Activated gamma-delta T cell treated with Interleukin-2 at 50 U/mL for 16 hours (primary cell): ENCODE measurements at regions not wholly inside any gene's neighbourhood (a gene's known extent, or its start where the extent isn't known, plus 50 kb on each side); places are given as distances from the start of the nearest gene placed in this dataset.

Experiments used
- DNase-seq: peaks from one replicate; pipeline ENCODE4 v3.0.0-alpha.2; 2020

- no peak for DNase-seq
Observed at GRCh38 chr13:73607489-73608156, 526.6 kb downstream of the KLF12 start.

- no peak for DNase-seq
Observed at GRCh38 chr13:73603646-73604045, 530.6 kb downstream of the KLF12 start.

GRCh38 chr13:73602295-73602694, 531.9 kb downstream of the KLF12 start:
- DNase-seq = no peak

GRCh38 chr13:73601708-73602107, 532.5 kb downstream of the KLF12 start:
- no peak for DNase-seq

- DNase-seq = no peak
Observed at GRCh38 chr13:73599232-73600128, 534.7 kb downstream of the KLF12 start.

DNA sequence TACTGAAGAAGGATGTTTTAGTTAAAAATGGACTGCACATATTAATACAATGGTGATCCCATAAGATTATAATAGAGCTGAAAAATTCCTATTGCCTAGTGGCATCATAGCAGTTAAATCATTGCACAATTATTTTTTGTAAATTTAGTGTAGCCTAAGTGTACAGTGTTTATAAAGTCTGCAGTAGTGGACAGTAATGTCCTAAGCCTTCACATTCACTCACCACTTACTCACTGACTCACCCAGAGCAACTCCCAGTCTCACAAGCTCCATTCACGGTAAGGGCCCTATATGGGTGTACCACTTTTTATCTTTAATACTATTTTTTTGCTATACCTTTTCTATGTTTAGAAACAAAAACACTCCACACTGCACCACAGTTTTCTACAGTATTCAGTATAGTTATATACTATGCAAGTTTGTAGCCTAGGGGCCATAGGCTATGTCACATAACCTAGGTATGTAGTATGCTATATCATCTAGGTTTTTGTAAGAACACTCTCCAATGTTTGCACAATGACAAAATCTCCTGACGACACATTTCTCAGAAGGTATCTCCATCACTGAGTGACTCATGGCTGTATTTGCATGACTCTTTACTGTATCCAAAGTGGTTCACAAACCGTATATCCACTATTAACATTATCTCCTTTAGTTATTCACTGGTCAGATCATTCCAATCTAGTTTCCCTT, 536.0 kb downstream of the KLF12 start:
- DNase-seq = no peak

DNA sequence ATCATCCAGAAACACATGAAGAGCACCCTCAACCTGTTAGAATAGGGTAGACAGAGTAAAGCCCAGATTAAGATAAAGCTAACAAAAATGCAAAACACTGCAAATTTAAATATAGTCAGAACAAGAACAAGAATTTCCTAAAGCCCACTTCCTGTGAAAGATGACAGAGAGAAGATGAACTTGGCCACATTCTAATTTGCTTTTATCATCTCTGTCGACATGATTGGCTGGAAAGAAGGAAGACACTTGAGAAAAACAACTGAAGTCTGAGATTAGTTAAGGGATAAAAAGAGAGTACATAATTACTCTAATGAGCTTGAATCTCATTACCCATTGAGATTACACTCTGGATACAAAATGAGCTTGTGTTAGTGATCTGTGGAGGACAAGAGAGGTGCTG, 537.6 kb downstream of the KLF5 start:
- DNase-seq = no peak

GRCh38 chr13:73593199-73593765, 534.5 kb downstream of the KLF5 start:
- no peak for DNase-seq

GRCh38 chr13:73591861-73592260, 533.1 kb downstream of the KLF5 start:
- DNase-seq = no peak

DNA sequence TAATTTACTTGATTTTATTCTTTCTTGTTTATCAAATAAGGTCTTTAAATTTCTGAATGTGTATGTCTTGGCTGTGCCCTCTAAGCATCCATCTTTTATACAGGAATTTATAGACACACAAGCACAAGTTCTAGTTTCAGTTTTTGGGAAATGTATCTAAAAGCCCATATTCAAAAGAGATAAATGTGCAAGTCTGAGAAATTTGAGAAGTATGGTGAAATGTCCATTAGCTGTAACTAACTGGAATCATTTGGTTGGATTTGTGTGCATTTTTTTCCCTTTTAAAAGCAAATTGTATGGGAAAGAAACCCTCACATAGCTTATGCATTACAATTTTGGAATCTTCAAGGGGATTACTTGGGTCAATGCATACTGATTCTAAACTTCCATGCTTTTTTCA, 532.0 kb downstream of the KLF5 start:
- no peak for DNase-seq

DNA sequence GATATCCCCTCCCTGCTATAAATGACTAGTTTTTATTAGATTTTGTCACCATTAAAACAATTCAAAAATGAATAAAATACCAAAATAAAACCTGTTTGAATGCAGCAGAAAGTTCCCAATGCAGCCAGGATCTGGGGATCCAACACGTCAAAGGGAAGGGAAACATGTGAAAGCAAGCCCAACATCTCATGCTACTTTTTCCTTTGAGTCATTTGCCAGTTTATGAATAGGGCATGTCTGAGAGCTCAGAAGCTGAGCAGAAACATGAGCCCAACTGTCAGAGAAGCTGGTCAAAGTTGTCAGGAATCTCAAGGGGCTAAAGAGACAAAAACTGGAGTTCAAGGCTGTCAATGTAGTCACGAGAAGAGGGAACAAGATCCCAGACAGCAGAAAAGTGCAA, 526.4 kb downstream of the KLF5 start:
- no peak for DNase-seq

DNA sequence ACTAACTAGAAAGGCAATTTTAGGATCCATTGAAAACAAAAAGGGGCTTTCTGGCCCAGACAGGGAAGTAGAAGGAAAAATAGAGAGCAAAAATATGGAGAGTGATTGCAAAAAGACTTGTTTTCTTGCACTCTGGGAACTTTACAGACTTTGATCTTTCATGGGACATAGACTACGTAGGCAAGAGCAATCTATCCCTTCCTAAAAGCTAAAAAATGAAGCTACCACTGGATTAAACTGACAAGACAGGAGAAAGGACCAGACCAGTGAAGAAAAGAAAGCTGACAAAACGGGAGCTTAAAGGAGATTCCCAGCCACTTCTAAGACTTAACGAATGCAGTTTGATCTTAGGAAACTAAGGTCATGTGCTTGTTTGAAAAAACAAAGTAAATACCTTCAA, 524.5 kb downstream of the KLF5 start:
- DNase-seq = no peak

DNA sequence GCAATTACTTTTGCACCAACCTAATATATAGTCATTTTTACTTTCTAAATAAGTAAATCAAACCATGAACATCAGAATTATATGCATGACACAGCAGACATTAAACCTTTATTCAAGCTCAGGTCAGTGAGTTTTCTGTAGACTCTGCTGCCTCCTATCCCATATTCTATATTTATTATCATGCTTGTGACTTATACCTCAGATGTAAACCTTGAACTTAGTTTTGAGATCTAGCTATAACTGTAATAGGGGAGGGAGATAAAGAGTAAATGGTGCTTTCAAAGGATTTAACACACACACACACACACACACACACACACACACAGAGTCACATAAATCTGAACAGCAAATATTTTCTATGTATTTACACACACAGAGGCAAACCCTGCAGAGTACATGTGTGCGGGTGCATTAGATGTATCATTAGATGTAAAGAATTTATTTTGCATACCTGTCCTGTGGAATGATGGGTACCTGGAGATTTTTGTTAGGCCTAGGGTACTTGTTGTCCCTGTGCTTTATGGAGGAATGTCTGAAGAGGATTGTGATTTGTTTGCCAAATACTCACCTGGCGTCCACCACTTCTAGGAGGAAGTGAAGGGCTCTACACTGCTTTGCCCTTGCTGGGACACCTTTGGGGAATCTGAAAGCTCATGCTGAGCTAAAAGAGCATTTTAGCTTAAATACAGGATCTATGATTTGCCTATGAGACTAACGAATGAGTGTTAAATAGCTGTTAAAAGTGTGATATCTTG, 521.9 kb downstream of the KLF5 start:
- DNase-seq = no peak

GRCh38 chr13:73579574-73580274, 520.9 kb downstream of the KLF5 start:
- DNase-seq = no peak

DNA sequence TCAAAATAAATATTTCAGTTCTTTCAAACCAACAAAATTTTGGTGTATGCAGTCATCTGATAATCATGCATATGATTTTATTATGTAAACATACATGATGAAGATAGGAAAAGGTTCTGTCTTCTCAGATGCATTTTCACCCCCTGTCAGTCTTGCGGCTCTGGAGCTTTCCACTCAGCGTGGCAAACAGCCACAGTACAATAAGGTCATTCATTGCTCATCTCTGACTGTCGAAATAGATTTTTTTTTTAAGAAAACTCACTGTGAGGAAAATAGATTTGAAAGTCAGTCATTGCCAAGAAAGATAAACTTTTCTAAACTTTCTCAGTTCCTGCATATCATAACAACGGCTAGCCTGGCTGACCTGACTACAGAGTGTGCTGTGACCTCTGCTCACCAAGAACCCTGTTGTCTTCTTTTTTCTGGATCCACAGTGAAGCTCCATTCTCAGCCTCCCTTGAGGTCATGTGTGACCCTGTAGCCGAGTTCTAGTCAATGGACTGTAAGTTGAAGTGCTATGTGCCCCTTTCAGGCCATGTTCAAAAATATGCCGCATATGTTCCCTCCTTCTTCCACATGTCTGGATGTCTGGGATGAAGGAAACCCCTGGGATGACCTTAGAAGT, 519.6 kb downstream of the KLF5 start:
- DNase-seq = no peak

DNA sequence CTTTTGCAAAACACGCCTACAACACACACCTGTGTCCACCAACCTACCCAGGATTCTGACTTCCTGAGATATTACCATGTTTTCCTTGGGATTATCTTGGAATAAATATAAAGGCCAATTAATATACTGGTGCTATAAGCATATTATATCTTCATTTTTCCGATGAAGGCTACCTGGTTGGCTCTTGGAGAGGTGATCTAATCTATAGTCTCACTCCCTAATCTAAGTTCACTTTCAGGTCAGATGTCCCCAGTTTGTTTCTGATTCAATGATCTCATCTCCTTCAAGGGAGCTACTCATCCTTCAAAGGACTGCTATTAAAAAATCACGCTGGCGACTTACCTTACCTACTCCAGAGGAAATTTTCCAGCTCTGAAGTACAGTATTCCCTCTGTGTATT, 517.5 kb downstream of the KLF5 start:
- no peak for DNase-seq

GRCh38 chr13:73572824-73573223, 514.0 kb downstream of the KLF5 start:
- DNase-seq = no peak

DNA sequence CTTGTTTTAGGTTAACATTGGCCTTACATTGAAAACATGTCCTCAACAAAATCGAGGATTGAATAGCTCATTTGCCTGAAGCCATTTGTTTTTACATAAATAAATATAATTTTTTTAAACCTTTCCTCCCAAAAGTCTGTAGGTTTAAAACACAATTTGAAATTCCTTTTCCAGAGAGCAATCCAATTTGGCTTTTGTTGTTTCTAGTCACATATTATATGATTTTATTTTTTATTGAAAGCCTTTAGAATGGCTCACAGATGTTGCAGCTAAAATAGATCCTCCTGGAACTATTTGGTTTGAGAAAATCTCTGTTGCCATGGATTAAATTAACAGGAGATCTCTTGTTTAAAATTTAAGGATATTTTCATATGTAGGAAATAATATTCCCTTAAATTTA, 512.6 kb downstream of the KLF5 start:
- DNase-seq = no peak

- no peak for DNase-seq
Observed at GRCh38 chr13:73556902-73557301, 498.1 kb downstream of the KLF5 start.

DNA sequence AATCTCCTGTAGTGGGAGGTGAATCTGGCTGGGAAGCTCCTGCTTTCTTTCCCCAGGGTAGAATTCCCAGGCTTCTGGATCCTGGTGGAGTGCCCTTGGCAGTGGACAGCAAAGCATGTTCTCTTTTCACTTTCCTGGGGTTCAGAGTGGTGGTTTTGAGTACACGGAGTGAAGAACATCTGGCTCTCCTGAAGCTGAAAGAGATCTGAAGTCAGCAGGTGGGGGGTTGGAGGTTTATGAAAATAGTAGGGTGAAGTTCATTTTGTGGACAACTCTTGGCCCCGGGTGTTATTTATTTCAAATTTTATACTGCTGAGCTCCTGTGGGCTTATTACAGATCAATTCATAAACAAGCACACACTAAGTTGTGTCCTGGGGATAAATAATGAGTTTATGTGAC, 497.3 kb downstream of the KLF5 start:
- no peak for DNase-seq

GRCh38 chr13:73551736-73552135, 492.9 kb downstream of the KLF5 start:
- no peak for DNase-seq

GRCh38 chr13:73549717-73550116, 490.9 kb downstream of the KLF5 start:
- DNase-seq = no peak
